ENCODE measurements at regions not wholly inside any gene's neighbourhood (a gene's known extent, or its start where the extent isn't known, plus 50 kb on each side); places are given as distances from the start of the nearest gene placed in this dataset.

DNA sequence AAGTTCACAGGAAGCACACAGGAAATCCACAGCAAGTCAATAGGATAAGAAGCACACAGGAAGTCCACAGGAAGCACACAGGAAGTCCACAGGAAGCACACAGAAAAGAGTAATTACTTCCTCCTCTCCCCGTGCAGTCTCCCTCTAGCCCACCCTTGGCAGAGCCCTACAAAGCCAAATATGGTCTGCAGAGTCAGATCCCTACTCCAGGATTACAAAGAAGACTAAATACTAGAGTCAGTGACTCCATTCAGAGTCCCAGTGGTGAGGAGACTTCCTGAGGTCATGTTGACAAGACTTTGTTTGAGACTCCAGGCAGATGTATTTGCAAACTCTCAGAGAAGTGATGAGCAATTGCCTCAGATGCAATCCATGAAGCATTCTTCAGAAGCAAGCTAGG, 398.6 kb upstream of the AUTS2 start:
- Histone ChIP-seq H3K27me3 (ENCODE audit: control insufficient read depth, low read length) (peaks cover 4% of the 10 kb centered on the region; the same call in 1 of the 2 replicates), H3K4me3 (ENCODE audit: low read length) (peak overlapping the region; percentile 35), H3K4me1 (ENCODE audit: control insufficient read depth, low read length) (peaks cover 19% of the 10 kb centered on the region), H3K27ac (ENCODE audit: low read depth, low read length) (peak overlapping the region; percentile 75), H3F3A (ENCODE audit: control insufficient read depth, insufficient read depth) (peaks cover 25% of the 10 kb centered on the region), H3K9me3 (ENCODE audit: control insufficient read depth, insufficient read depth, low read length) (peaks cover 39% of the 10 kb centered on the region), H3K9me2 (replicated peaks; ENCODE audit: control insufficient read depth, low read length) (no peaks in the 10 kb centered on the region), H3K36me3 (ENCODE audit: control insufficient read depth, low read length) (no peaks in the 10 kb centered on the region), H4K20me1 (ENCODE audit: control insufficient read depth, insufficient read depth, low read depth, low read length) (no peaks in the 10 kb centered on the region), H3K79me2 (ENCODE audit: control insufficient read depth, low read length) (no peaks in the 10 kb centered on the region), H3K4me2 (ENCODE audit: low read length) (peak overlapping the region; percentile 45)
- TF ChIP-seq, protein P1, sequence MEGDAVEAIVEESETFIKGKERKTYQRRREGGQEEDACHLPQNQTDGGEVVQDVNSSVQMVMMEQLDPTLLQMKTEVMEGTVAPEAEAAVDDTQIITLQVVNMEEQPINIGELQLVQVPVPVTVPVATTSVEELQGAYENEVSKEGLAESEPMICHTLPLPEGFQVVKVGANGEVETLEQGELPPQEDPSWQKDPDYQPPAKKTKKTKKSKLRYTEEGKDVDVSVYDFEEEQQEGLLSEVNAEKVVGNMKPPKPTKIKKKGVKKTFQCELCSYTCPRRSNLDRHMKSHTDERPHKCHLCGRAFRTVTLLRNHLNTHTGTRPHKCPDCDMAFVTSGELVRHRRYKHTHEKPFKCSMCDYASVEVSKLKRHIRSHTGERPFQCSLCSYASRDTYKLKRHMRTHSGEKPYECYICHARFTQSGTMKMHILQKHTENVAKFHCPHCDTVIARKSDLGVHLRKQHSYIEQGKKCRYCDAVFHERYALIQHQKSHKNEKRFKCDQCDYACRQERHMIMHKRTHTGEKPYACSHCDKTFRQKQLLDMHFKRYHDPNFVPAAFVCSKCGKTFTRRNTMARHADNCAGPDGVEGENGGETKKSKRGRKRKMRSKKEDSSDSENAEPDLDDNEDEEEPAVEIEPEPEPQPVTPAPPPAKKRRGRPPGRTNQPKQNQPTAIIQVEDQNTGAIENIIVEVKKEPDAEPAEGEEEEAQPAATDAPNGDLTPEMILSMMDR (IDR thresholded peaks at IDR 0.05; ENCODE audit: low read depth, low read length, poor library complexity, severe bottlenecking), result no peak
- TF ChIP-seq EZH2phosphoT487 (IDR thresholded peaks at IDR 0.05; ENCODE audit: borderline replicate concordance, low read length), result no peak

DNA sequence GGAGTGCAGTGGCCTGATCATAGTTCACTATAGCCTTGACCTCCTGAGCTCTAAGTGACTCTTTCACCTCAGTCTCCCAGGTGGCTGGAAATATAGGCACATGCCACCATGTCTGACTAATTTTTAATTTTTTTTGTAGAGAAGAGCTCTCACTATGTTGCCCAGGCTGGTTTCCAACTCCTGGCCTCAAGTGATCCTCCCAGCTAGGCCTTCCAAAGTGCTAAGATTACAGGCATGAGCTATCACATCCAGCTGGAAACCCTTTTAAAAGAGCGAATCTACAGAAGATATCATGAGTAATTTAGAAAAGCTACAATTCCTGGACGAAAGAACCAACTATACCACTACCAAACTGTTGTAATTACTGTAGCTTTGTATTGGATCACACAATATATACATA, 394.4 kb upstream of the AUTS2 start:
- Histone ChIP-seq H4K20me1 (ENCODE audit: control insufficient read depth, insufficient read depth, low read depth, low read length) (no peaks in the 10 kb centered on the region), H3K27me3 (ENCODE audit: control insufficient read depth, low read length) (peaks cover 9% of the 10 kb centered on the region), H3F3A (ENCODE audit: control insufficient read depth, insufficient read depth) (peaks cover 17% of the 10 kb centered on the region), H3K4me3 (ENCODE audit: low read length) (no peak overlapping the region), H3K9me3 (ENCODE audit: control insufficient read depth, insufficient read depth, low read length) (peaks cover 18% of the 10 kb centered on the region), H3K4me2 (ENCODE audit: low read length) (no peak overlapping the region), H3K36me3 (ENCODE audit: control insufficient read depth, low read length) (no peaks in the 10 kb centered on the region), H3K9me2 (replicated peaks; ENCODE audit: control insufficient read depth, low read length) (no peaks in the 10 kb centered on the region), H3K4me1 (ENCODE audit: control insufficient read depth, low read length) (peaks cover 21% of the 10 kb centered on the region), H3K27ac (ENCODE audit: low read depth, low read length) (no peak overlapping the region), H3K79me2 (ENCODE audit: control insufficient read depth, low read length) (no peaks in the 10 kb centered on the region)
- TF ChIP-seq, protein P1 (IDR thresholded peaks at IDR 0.05; ENCODE audit: low read depth, low read length, poor library complexity, severe bottlenecking), result no peak
- no peak for TF ChIP-seq EZH2phosphoT487 (IDR thresholded peaks at IDR 0.05; ENCODE audit: borderline replicate concordance, low read length)

DNA sequence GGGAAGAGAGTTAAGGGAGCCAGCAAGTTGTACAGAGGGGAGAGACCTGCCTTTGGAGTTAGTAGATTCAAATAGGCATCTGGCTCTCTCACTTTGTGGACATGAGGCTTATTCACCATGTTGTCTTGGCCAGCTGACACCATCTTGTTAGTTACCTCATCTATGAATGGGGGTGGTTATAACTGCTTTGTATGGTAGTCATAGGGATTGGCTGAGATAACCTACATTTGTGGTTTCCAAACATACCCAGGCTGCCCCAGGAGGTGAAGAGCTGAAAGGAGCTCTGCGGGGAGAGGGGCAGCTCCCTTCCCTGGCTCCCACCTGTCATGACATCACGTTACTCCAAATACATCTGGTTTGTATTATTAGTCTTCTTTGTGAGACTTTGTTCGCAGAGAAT, 393.3 kb upstream of the AUTS2 start:
- Histone ChIP-seq H4K20me1 (ENCODE audit: control insufficient read depth, insufficient read depth, low read depth, low read length) (no peaks in the 10 kb centered on the region), H3K9me2 (replicated peaks; ENCODE audit: control insufficient read depth, low read length) (no peaks in the 10 kb centered on the region), H3K27ac (ENCODE audit: low read depth, low read length) (no peak overlapping the region), H3K4me3 (ENCODE audit: low read length) (no peak overlapping the region), H3F3A (ENCODE audit: control insufficient read depth, insufficient read depth) (peaks cover 6% of the 10 kb centered on the region), H3K4me1 (ENCODE audit: control insufficient read depth, low read length) (peaks cover 16% of the 10 kb centered on the region), H3K79me2 (ENCODE audit: control insufficient read depth, low read length) (no peaks in the 10 kb centered on the region), H3K4me2 (ENCODE audit: low read length) (no peak overlapping the region), H3K27me3 (ENCODE audit: control insufficient read depth, low read length) (peaks cover 9% of the 10 kb centered on the region), H3K9me3 (ENCODE audit: control insufficient read depth, insufficient read depth, low read length) (peaks cover 7% of the 10 kb centered on the region), H3K36me3 (ENCODE audit: control insufficient read depth, low read length) (no peaks in the 10 kb centered on the region)
- TF ChIP-seq EZH2phosphoT487 (IDR thresholded peaks at IDR 0.05; ENCODE audit: borderline replicate concordance, low read length), result no peak
- TF ChIP-seq, protein P1 (IDR thresholded peaks at IDR 0.05; ENCODE audit: low read depth, low read length, poor library complexity, severe bottlenecking), result no peak

All from DOHH2 (cell line).